SH-SY5Y (cell line): ENCODE measurements at regions not wholly inside any gene's neighbourhood (a gene's known extent, or its start where the extent isn't known, plus 50 kb on each side); places are given as distances from the start of the nearest gene placed in this dataset.

Source experiments
- GATA2 ChIP-seq: IDR thresholded peaks from 2 replicates; pipeline ENCODE4 v1.6.1; 2011; ENCODE audit warnings: mild to moderate bottlenecking, low read depth, low read length
- GATA3 ChIP-seq: IDR thresholded peaks from 2 replicates; pipeline ENCODE4 v1.6.1; 2011; ENCODE audit warnings: low read depth, mild to moderate bottlenecking, low read length, moderate library complexity

DNA sequence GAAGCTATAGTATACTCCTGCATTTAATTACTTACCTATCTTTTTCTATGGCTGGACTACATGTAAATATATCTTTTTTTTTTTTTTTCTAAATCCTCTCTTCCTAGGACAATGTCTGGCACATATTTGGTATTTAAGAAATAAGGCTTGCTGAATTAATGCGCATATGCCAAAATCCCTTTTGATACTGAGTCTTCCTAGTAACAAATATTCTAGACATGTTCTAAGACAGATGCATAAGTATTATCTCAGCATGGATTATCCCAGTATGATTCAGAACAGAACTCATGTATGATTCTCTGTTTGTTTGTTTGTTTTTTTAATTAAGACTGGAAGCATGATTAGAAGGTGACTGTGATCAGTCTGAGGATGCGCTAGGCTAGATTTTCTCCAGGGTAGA lies 249.8 kb upstream of the ZNF717 start:
- TF ChIP-seq GATA3 (no peak), GATA2 (no peak)
